Esophagus squamous epithelium (tissue), 4 donors: ENCODE measurements at regions not wholly inside any gene's neighbourhood (a gene's known extent, or its start where the extent isn't known, plus 50 kb on each side); places are given as distances from the start of the nearest gene placed in this dataset.

Experiments used
- CTCF ChIP-seq, 6 experiments: fragments of 450-650 bp in 4 of 6; fragments of 200-600 bp in 2 of 6; sonication (generic) in 2 of 6; IDR thresholded peaks; one replicate each; pipeline ENCODE4 v1.5.1; 2016 to 2019; ENCODE audit warnings: antibody characterized with exemption in 6 of 6, mild to moderate bottlenecking in 4 of 6, moderate library complexity in 4 of 6
- POLR2A ChIP-seq, 4 donors: fragments of 450-650 bp; IDR thresholded peaks; one replicate each; pipeline ENCODE4 v1.6.1; 2017; ENCODE audit warnings: antibody characterized with exemption in 4 of 4, mild to moderate bottlenecking in 4 of 4, moderate library complexity in 3 of 4

GRCh38 chr2:14577843-14578242 lies 54.7 kb upstream of the LRATD1 start:
- no peak for TF ChIP-seq CTCF (IDR thresholded peaks at IDR 0.05)
- TF ChIP-seq POLR2A (IDR thresholded peaks at IDR 0.05): no peak
